ENCODE measurements at regions not wholly inside any gene's neighbourhood (a gene's known extent, or its start where the extent isn't known, plus 50 kb on each side); places are given as distances from the start of the nearest gene placed in this dataset.

DNA sequence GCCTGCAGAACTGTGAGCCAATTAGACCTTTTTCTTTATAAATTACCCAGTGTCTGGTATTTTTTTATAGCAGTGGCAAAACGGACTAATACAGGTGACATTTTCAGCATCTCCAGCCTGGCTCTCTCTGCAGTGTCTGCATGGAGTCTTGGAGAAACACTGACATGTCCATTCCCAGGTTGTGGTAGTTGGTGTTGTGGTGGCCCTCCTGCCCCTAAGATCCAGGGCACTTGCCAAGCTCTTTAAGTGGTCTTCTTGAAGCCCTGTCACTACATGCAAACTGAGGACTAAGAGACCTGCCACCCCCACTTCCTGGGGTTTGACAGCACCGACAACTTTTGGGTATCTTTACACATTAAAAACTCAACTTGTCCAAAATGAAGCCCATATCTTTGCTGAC, 419.4 kb downstream of the NPHP4 start:
- no peak overlapping the region for H3K27ac ChIP-seq (ENCODE audit: low read depth)
- H3F3A ChIP-seq (replicated peaks; ENCODE audit: low read depth): no peaks in the 10 kb centered on the region
- H3K27me3 Mint-ChIP-seq (ENCODE audit: insufficient read depth, low read depth, poor library complexity): peaks cover 5% of the 10 kb centered on the region
- ATAC-seq: no peak
- H3K4me1 Mint-ChIP-seq: no peaks in the 10 kb centered on the region; the same call in 2 of the 3 replicates
- no peak overlapping the region for H3K4me3 Mint-ChIP-seq
- H3K79me2 ChIP-seq (replicated peaks; ENCODE audit: insufficient read depth): no peaks in the 10 kb centered on the region
- H3K4me3 ChIP-seq: no peak overlapping the region
- no peak overlapping the region for H3K27ac Mint-ChIP-seq
- no peak overlapping the region for H3K4me2 ChIP-seq
- no peaks in the 10 kb centered on the region for H3K9me2 ChIP-seq (ENCODE audit: insufficient read depth)
- DNase-seq (ENCODE audit: low spot score): no peak
- no peaks in the 10 kb centered on the region for H3K27me3 ChIP-seq (ENCODE audit: insufficient read depth)
- H3K4me1 ChIP-seq (ENCODE audit: insufficient read depth): no peaks in the 10 kb centered on the region
- no peaks in the 10 kb centered on the region; the same call in 2 of the 3 replicates for H3K36me3 Mint-ChIP-seq (ENCODE audit: low read depth)
- no peaks in the 10 kb centered on the region for H4K20me1 ChIP-seq (replicated peaks; ENCODE audit: insufficient read depth)
- TF ChIP-seq ZNF114 (CRISPR knock-in tag; IDR thresholded peaks at IDR 0.05) (no peak), JUNB (IDR thresholded peaks at IDR 0.05; ENCODE audit: unreplicated experiment) (no peak), EZH2 (IDR thresholded peaks at IDR 0.05; ENCODE audit: low read depth, unreplicated experiment) (no peak), NANOG (IDR thresholded peaks at IDR 0.05; ENCODE audit: borderline replicate concordance) (no peak), STAT1 (IDR thresholded peaks at IDR 0.05; ENCODE audit: unreplicated experiment) (no peak), CREB1 (CRISPR knock-in tag; IDR thresholded peaks at IDR 0.05; ENCODE audit: low read depth) (no peak), ZNF462 (CRISPR knock-in tag; IDR thresholded peaks at IDR 0.05) (no peak), ETS1 (IDR thresholded peaks at IDR 0.05) (no peak), ZNF331 (CRISPR knock-in tag; IDR thresholded peaks at IDR 0.05; ENCODE audit: low read depth) (no peak), POLR2AphosphoS5 (IDR thresholded peaks at IDR 0.05; ENCODE audit: low read depth) (no peak), EZH2phosphoT487 (IDR thresholded peaks at IDR 0.05; ENCODE audit: unreplicated experiment) (no peak)
- TF ChIP-seq, protein P1, sequence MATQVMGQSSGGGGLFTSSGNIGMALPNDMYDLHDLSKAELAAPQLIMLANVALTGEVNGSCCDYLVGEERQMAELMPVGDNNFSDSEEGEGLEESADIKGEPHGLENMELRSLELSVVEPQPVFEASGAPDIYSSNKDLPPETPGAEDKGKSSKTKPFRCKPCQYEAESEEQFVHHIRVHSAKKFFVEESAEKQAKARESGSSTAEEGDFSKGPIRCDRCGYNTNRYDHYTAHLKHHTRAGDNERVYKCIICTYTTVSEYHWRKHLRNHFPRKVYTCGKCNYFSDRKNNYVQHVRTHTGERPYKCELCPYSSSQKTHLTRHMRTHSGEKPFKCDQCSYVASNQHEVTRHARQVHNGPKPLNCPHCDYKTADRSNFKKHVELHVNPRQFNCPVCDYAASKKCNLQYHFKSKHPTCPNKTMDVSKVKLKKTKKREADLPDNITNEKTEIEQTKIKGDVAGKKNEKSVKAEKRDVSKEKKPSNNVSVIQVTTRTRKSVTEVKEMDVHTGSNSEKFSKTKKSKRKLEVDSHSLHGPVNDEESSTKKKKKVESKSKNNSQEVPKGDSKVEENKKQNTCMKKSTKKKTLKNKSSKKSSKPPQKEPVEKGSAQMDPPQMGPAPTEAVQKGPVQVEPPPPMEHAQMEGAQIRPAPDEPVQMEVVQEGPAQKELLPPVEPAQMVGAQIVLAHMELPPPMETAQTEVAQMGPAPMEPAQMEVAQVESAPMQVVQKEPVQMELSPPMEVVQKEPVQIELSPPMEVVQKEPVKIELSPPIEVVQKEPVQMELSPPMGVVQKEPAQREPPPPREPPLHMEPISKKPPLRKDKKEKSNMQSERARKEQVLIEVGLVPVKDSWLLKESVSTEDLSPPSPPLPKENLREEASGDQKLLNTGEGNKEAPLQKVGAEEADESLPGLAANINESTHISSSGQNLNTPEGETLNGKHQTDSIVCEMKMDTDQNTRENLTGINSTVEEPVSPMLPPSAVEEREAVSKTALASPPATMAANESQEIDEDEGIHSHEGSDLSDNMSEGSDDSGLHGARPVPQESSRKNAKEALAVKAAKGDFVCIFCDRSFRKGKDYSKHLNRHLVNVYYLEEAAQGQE (IDR thresholded peaks at IDR 0.05; ENCODE audit: unreplicated experiment): no peak
- TF ChIP-seq, protein P2, sequence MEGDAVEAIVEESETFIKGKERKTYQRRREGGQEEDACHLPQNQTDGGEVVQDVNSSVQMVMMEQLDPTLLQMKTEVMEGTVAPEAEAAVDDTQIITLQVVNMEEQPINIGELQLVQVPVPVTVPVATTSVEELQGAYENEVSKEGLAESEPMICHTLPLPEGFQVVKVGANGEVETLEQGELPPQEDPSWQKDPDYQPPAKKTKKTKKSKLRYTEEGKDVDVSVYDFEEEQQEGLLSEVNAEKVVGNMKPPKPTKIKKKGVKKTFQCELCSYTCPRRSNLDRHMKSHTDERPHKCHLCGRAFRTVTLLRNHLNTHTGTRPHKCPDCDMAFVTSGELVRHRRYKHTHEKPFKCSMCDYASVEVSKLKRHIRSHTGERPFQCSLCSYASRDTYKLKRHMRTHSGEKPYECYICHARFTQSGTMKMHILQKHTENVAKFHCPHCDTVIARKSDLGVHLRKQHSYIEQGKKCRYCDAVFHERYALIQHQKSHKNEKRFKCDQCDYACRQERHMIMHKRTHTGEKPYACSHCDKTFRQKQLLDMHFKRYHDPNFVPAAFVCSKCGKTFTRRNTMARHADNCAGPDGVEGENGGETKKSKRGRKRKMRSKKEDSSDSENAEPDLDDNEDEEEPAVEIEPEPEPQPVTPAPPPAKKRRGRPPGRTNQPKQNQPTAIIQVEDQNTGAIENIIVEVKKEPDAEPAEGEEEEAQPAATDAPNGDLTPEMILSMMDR (conservative IDR thresholded peaks at IDR 0.05; ENCODE audit: low read depth in 2 of 2): no peak
- H2AFZ ChIP-seq: no peak overlapping the region
- H3K36me3 ChIP-seq (ENCODE audit: insufficient read depth): no peaks in the 10 kb centered on the region
- H3K9me3 Mint-ChIP-seq: peaks cover 32% of the 10 kb centered on the region
